Psoas muscle (tissue), 7 donors: ENCODE measurements at regions not wholly inside any gene's neighbourhood (a gene's known extent, or its start where the extent isn't known, plus 50 kb on each side); places are given as distances from the start of the nearest gene placed in this dataset.

Experiments
- ATAC-seq, 4 donors: fragments of 200-7000 bp; cut with Tn5 transposase; one replicate each; pipeline ENCODE4 v1.9.1; 2020; ENCODE audit warnings: moderate library complexity in 3 of 4, mild to moderate bottlenecking in 2 of 4
- DNase-seq, 2 donors: peaks; one replicate each; pipeline ENCODE4 v3.0.0-alpha.2; 2020
- H3K27ac ChIP-seq: fragments of 200-600 bp; one replicate; pipeline ENCODE4 v1.8.0; 2022
- H3K27me3 ChIP-seq, 3 donors: fragments of 200-600 bp in 1 of 3; one replicate each; pipeline versions ENCODE4 v1.6.1 to v1.8.0; 2013 to 2022; ENCODE audit warnings: low read length in 2 of 3, mild to moderate bottlenecking in 2 of 3, moderate library complexity in 1 of 3; ENCODE audit not compliant: insufficient read depth in 3 of 3
- H3K36me3 ChIP-seq, 2 donors: fragments of 200-600 bp in 1 of 2; one replicate each; pipeline versions ENCODE4 v1.6.1 to v1.8.0; 2013 to 2022; ENCODE audit warnings: low read depth in 1 of 2, mild to moderate bottlenecking in 1 of 2, moderate library complexity in 1 of 2; ENCODE audit not compliant: insufficient read depth in 1 of 2
- H3K4me1 ChIP-seq: fragments of 200-600 bp; one replicate; pipeline ENCODE4 v1.8.0; 2022
- H3K4me3 ChIP-seq: fragments of 200-600 bp; one replicate; pipeline ENCODE4 v1.8.0; 2022; ENCODE audit warnings: mild to moderate bottlenecking
- H3K9me3 ChIP-seq: fragments of 200-600 bp; one replicate; pipeline ENCODE4 v1.8.0; 2022
- CTCF ChIP-seq: fragments of 200-600 bp; IDR thresholded peaks from one replicate; pipeline ENCODE4 v1.8.0; 2022; ENCODE audit warnings: antibody characterized with exemption
- WGBS, 3 donors: extraction: QIAGEN DNeasy Blood & Tissue Kit; methylation state at CpG; one replicate each; pipeline versions ENCODE4 v1.1.6 to v1.1.7; 2013; 5-methylcytosine and 5-hydroxymethylcytosine counted together
- intact Hi-C, 2 donors: fragments of 100-400 bp; cut with DNase I; formaldehyde crosslinking; loops; one replicate each; pipeline versions ENCODE4 v1.11.0 to v1.14.2; 2022
- donor health status: healthy with polysubstance abuse.
- donor health status: DM: no; HTN: no; CAD: no; lungs with moderate emphysema.
- donor health status: Bipolar disorder and iron deficiency.
- donor health status: healthy.
- donor health status: DM: yes; HTN: yes; CAD: no.
- donor health status: DM: no; HTN: no; CAD: no.
- donor health status: DM: yes; HTN: yes; CAD: no.

GRCh38 chr9:115367321-115367720 lies 249.4 kb upstream of the TNC start:
- Histone ChIP-seq H3K9me3 (no peaks in the 10 kb centered on the region), H3K4me3 (no peak overlapping the region), H3K27me3 (no peaks in the 10 kb centered on the region), H3K4me1 (no peaks in the 10 kb centered on the region), H3K27ac (no peak overlapping the region), H3K36me3 (no peaks in the 10 kb centered on the region)
- no peak for TF ChIP-seq CTCF
- 91 to 97% (median 96%) methylated on average over 4 of the region's 4 CpGs for WGBS, 3 donors
- no peak for DNase-seq
- ATAC-seq = no peak
- intact Hi-C loops = no loop called here

GRCh38 chr9:115367780-115368525 lies 250.0 kb upstream of the TNC start:
- TF ChIP-seq CTCF = no peak

GRCh38 chr9:115369322-115369957 lies 251.5 kb upstream of the TNC start:
- Histone ChIP-seq H3K4me3 (no peak overlapping the region), H3K27ac (no peak overlapping the region), H3K27me3 (no peaks in the 10 kb centered on the region), H3K4me1 (no peaks in the 10 kb centered on the region), H3K36me3 (no peaks in the 10 kb centered on the region), H3K9me3 (no peaks in the 10 kb centered on the region)
- ATAC-seq (no peak), DNase-seq (no peak)
- intact Hi-C loops = no loop called here
- 28 to 39% (median 28%) methylated on average over 5 of the region's 5 CpGs for WGBS, 3 donors
- TF ChIP-seq CTCF = no peak

More at GRCh38 chr9:115367780-115368525, 250.0 kb upstream of the TNC start:
- Histone ChIP-seq H3K4me1 (no peaks in the 10 kb centered on the region), H3K4me3 (no peak overlapping the region), H3K9me3 (no peaks in the 10 kb centered on the region), H3K27ac (no peak overlapping the region), H3K36me3 (no peaks in the 10 kb centered on the region), H3K27me3 (no peaks in the 10 kb centered on the region)
- ATAC-seq (no peak), DNase-seq (no peak)
- intact Hi-C loops = no loop called here
- 83 to 92% (median 84%) methylated on average over 2 of the region's 2 CpGs for WGBS, 3 donors

- ATAC-seq = no peak
- Histone ChIP-seq H3K27me3 (no peaks in the 10 kb centered on the region), H3K9me3 (no peaks in the 10 kb centered on the region), H3K27ac (no peak overlapping the region), H3K4me3 (no peak overlapping the region), H3K36me3 (no peaks in the 10 kb centered on the region), H3K4me1 (no peaks in the 10 kb centered on the region)
- DNase-seq = no peak
- TF ChIP-seq CTCF = no peak
- intact Hi-C loops = no loop called here
- 84 to 88% (median 85%) methylated on average over 6 of the region's 6 CpGs for WGBS, 3 donors
Measured at GRCh38 chr9:115373000-115373709, 255.2 kb upstream of the TNC start.
